Activated CD4-positive, alpha-beta T cell treated with anti-CD3 and anti-CD28 coated beads, Interleukin-2, amount 50 U/mL, for 48 hours (primary cell): ENCODE measurements at regions not wholly inside any gene's neighbourhood (a gene's known extent, or its start where the extent isn't known, plus 50 kb on each side); places are given as distances from the start of the nearest gene placed in this dataset.
"Not testable (repeated sequence)": the region's sequence is repeated elsewhere in the genome, so short reads cannot be mapped to it uniquely, and the experiment has no call there.

ENCODE experiments used
- DNase-seq, 2 experiments: peaks; one replicate each; pipeline ENCODE4 v3.0.0-alpha.2; 2020

- DNase-seq, result no peak
Measured at GRCh38 chr5:96529559-96529958, 96.5 kb upstream of the PCSK1 start.

GRCh38 chr5:96530901-96531300 is 97.9 kb upstream of the PCSK1 start:
- no peak for DNase-seq

GRCh38 chr5:96533371-96533770 is 100.3 kb upstream of the PCSK1 start:
- no peak for DNase-seq

- no peak for DNase-seq
Measured at GRCh38 chr5:96537386-96537785, 104.3 kb upstream of the PCSK1 start.

DNA sequence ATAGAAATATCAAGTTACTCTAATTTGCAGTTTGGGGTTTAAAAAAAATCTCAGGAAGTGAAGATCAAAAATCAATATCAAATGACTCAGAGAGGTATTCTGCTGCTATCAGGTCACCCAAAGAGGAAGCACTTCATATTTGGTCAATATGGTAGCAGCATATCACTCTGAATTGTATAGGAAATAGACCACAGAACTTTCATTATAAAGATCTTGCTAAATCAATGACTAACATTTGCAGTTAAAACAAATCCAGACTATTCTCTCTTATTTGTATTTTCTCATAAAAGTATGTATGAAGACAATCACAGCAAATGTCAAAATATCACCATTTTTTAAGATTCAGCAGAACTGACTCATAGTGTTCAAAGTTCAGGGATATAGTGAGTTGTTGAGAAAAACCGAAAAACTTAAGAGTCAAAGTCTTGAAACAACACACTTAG is 105.8 kb upstream of the PCSK1 start:
- no peak for DNase-seq

DNA sequence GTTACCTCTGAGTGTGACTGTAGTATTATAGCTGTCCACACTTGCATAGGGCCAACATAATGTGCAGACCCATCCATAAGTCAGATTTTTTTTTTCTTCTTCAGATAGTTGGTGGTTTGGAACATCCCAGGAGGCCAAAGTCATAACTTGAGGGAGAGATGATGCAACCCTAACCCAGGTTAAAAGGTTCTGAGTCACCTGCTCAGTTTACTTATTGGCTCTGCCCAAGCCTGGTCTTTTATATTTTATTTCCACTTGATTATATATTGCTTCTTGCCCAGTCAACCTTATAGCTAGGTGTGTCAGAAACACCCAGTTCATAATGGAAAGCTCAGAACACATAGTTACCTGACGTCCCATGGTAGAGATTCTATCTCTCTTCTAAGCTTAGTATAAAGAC is 113.1 kb upstream of the PCSK1 start:
- no peak for DNase-seq

- no peak for DNase-seq
Measured at GRCh38 chr5:96547486-96547885, 114.4 kb upstream of the PCSK1 start.

GRCh38 chr5:96548905-96549304 is 113.3 kb upstream of the CAST start:
- no peak for DNase-seq

- DNase-seq, result not testable (repeated sequence)
Measured at GRCh38 chr5:96560857-96561256, 101.3 kb upstream of the CAST start.

GRCh38 chr5:96562614-96563013 is 99.6 kb upstream of the CAST start:
- no peak for DNase-seq

DNA sequence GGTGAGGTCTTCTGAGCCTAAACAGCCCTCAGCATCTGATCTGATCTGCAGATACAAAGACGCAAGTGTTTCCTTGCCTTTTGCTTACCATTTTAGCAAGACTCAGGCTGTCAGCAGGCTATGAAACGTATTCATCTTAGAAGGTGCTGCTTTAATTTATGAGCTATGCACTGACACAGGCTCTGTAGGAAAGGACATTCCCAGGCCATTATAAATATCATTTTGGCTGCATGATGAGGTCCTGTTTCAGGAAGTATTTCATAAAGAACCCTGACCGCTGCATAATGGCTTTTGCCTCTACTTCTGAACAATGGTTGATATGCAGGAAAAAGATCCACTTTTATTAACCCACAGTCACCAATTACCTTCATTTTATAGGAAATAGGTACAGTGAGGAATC is 98.4 kb upstream of the CAST start:
- DNase-seq, result no peak

DNA sequence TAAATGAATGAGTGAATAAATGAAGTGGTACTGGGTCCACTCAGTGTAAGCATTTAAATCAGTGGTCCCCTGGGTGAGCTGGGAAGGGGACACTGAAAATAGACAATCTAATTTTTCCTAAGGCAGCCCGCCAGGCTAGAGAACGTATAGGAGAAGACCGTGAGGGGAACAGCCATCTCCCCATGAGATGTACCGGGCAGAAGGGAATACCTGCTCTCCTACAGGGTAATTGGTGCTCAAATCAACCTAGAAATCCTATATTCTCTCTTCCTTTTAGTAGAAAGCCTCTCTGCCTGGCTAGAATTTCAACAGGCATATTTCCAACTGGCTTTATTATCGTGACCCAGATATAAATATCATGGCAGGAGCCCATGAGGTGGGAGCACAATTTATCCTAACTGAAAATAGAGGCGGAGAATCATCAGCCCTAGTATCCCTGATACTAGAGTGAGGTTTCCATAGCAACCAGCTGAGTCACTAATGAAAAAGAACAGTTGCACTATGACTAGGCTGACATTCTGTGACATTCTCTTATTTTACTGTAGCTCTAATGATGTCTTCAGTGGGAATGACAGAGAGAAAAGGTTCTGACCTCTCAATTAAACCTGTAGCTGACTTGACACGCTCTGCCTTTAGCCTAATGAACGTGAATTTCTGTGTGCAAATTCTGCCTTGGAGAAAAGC is 96.5 kb upstream of the CAST start:
- DNase-seq, result no peak

DNA sequence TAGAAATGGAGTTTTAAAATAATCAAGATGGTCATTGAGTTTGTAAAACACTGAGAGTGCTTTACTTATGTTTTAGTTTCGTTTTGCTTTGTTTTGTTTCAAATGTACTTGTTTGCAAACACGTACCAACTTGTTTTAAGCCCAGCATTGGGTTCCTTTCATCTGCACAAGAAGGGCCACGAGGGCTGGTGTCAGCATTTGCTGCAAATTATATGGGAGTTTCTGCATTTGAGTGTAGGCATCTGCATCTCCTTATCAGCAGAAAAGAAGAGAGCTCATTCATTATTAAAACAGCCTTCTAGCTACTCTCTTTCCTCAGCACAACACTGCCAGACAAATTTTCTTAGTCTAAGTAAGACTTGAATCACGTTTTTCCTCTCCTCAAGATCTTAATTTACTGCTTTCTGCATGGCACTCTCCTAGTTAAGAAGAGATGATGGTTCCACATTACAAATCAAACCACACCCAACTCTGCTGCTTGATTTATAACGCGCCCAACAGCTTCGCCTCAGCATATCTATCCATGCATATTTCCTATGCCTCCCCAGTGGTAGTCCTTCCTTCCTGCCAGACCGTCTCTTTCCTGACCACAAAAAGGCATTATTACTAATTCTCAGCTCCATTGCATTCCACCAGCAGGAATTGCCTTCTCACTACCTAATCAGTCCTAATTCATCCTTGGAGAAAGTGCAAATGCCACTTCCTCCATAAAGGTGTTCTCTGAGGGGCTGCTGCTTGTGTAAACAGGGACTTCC is 95.2 kb upstream of the CAST start:
- no peak for DNase-seq

GRCh38 chr5:96569332-96569731 is 92.8 kb upstream of the CAST start:
- no peak for DNase-seq

DNA sequence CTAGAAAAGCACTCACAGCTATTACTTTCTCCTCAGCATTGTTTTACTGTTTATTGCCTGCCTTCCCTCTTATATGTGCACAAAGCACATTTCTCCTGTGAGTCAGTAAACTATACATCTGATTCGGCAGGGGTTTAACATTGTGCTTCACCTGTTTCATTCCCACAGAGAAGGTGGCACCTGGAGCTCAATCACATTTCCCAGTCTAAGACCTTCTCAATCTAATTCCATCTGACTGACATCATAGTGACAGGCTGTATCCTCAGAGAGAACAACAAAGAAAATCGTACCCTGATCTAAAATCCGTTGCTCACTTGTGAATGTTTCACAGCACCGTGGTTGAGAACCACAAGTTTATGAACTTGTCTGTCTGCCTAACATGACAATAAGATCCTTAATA is 92.4 kb upstream of the CAST start:
- DNase-seq, result no peak

DNA sequence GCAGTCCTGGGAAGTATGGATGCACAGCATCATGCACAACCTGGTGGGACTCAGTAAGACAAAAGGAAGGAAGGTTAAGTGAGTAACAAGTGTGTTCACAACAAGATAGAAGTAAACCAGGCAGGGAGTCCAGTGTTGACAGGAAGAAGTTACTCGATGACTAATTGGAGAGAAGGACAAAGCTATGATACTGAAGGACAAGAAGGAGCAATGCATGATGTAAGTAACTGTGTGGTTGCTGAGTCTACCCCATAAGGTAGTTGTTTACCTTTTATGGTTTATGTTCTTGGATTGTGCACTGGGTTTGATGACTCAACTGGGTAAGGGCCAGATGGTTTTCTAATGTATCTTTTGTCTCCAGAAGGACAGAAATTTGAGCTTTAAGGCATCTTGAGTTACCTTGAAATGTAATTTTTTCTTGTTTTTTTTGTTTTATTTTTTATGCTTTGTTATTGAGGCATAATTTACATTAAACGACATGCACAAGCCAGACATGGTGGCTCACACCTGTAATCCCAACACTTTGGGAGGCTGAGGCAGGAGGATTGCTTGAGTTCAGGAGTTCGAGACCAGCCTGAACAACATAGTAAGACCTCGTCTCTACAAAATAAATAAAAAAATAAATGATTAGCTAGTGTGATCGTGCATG is 89.2 kb upstream of the CAST start:
- DNase-seq, result no peak

DNA sequence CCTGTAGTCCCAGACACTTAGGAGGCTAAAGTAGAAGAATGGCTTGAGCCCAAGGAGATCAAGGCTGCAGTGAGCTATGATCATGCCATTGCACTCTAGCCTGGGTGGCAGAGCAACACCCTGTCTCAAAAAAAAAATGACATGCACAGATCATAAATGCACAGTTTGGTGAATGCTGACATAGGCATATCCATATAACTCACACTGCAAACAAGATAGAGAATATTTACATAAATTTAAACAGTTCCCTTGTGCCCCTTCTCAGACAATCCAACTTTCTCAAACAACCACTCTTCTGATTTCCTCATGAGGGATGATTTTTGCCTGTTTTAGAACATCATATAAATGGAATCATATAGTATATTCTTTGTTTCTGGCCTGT is 88.7 kb upstream of the CAST start:
- no peak for DNase-seq

- no peak for DNase-seq
Measured at GRCh38 chr5:96576876-96577275, 85.3 kb upstream of the CAST start.

DNA sequence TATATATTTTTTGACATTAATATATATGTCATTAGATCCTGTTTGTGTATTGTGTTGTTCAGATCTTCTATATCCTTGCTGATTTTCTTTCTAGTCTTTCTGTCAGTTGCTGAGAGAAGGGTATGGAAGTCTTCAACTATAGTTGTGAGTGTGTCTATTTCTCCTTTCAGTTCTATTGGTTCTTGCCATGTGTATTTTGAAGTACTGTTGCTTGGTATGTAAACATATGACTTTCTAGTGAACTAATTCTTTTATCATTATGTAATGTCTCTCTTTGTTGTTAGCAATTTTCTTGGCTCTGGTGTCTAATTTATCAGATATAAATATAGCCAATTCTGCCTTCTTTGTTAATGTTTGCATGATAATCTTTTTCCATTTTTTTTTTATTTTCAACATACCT is 84.3 kb upstream of the CAST start:
- DNase-seq, result no peak

DNA sequence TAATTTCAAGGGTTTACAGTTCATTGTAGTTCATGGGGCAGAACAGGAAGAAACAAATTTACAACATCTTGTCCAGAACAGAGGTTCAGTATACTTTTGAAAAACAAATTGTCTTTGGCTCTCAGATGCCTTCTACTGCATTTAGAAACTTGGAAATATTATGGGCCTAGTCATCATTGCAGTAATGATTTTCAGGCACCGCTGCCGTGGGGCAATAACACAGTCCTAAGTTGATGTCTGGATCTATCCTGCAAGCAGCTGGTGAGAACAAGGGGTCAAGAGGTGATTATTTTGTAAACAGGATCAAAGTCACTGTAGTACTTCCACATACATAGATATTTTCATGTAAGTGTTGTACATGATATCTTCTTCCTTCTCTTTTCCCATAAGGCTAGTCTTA is 82.5 kb upstream of the CAST start:
- no peak for DNase-seq

GRCh38 chr5:96582343-96582742 is 79.8 kb upstream of the CAST start:
- no peak for DNase-seq

- DNase-seq, result no peak
Measured at GRCh38 chr5:96584712-96585111, 77.5 kb upstream of the CAST start.

GRCh38 chr5:96588539-96588938 is 73.6 kb upstream of the CAST start:
- no peak for DNase-seq

- no peak for DNase-seq
Measured at GRCh38 chr5:96590796-96591195, 71.4 kb upstream of the CAST start.
